ENCODE measurements at regions not wholly inside any gene's neighbourhood (a gene's known extent, or its start where the extent isn't known, plus 50 kb on each side); places are given as distances from the start of the nearest gene placed in this dataset.

GRCh38 chrX:4876268-4876667, 1162.8 kb upstream of the PRKX start:
- no peak for DNase-seq (ENCODE audit: low spot score)

GRCh38 chrX:4851534-4851933, 1138.1 kb upstream of the PRKX start:
- no peak for DNase-seq (ENCODE audit: low spot score)

- no peak for DNase-seq (ENCODE audit: low spot score)
Measured at GRCh38 chrX:4850312-4850711, 1136.9 kb upstream of the PRKX start.

DNA sequence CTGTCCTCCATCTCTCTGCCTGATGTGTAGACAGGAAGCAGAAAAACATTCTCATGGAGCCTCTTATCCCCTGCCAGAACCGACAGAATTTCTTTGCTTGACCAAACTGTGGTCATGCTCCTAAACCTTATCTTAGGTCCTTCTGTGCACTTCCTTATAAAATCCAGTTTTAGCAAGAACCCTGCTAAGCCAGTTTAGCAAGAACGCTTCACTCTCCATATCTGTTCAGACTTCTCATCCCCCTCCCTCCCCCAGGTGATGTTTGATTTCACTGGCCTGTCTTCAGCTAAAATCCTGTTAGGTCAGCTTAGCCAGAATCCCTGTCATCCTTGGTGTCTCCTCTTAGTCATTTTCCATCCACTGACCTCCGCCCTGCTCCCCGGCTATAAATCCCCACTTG, 1130.9 kb upstream of the PRKX start:
- no peak for DNase-seq (ENCODE audit: low spot score)

- no peak for DNase-seq (ENCODE audit: low spot score)
Measured at GRCh38 chrX:4841216-4841745, 1127.8 kb upstream of the PRKX start.

GRCh38 chrX:4831574-4831973, 1118.1 kb upstream of the PRKX start:
- no peak for DNase-seq (ENCODE audit: low spot score)

GRCh38 chrX:4830880-4831557, 1117.6 kb upstream of the PRKX start:
- DNase-seq (ENCODE audit: low spot score): no peak

- DNase-seq (ENCODE audit: low spot score): no peak
Measured at GRCh38 chrX:4825550-4825949, 1112.1 kb upstream of the PRKX start.

GRCh38 chrX:4809571-4809970, 1096.1 kb upstream of the PRKX start:
- no peak for DNase-seq (ENCODE audit: low spot score)

- DNase-seq (ENCODE audit: low spot score): no peak
Measured at GRCh38 chrX:4805502-4805901, 1092.1 kb upstream of the PRKX start.

DNA sequence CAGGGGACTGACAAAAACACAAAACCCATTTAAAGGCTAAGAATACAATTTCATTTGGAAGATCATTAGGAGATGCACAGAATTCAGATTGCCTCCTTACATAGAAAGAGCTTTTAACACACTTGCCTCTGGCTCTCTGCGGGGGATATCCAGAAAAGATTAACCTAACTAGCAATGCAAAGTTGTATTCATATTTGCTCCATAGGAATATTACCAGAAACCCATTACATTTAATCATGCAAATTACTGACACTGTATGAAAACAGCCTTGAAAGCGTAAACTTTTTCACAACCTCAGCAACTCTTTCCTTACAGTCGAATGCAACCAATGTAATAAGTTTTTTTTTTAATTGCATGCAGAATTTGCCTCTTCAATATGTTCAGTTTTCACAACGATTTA, 1087.3 kb upstream of the PRKX start:
- no peak for DNase-seq (ENCODE audit: low spot score)

DNA sequence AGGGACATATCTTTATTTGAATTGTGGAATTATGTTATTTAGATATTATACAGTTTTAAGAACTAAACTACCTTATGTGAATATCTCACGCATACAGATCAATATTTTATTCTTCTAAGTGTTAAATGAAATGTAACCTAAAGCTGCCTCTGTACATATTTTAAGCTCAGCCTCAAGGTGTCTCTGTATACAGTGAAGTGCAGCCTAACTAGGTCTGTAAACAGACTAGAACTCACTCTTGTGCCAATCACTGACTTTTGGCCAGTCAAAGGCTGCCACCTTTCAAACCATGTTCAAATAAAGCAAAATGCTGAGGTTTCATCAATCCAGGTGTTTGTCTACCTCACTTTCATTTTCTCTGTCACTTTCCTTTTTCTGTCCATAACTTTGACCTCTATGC, 1074.5 kb upstream of the PRKX start:
- DNase-seq (ENCODE audit: low spot score): no peak

- no peak for DNase-seq (ENCODE audit: low spot score)
Measured at GRCh38 chrX:4764888-4765287, 1051.4 kb upstream of the PRKX start.

GRCh38 chrX:4762196-4762595, 1048.7 kb upstream of the PRKX start:
- no peak for DNase-seq (ENCODE audit: low spot score)

GRCh38 chrX:4754878-4755604, 1041.6 kb upstream of the PRKX start:
- no peak for DNase-seq (ENCODE audit: low spot score)

- no peak for DNase-seq (ENCODE audit: low spot score)
Measured at GRCh38 chrX:4741024-4741423, 1027.6 kb upstream of the PRKX start.

- DNase-seq (ENCODE audit: low spot score): no peak
Measured at GRCh38 chrX:4735299-4735698, 1021.9 kb upstream of the PRKX start.

GRCh38 chrX:4710618-4711433, 997.4 kb upstream of the PRKX start:
- no peak for DNase-seq (ENCODE audit: low spot score)

- DNase-seq (ENCODE audit: low spot score): no peak
Measured at GRCh38 chrX:4708970-4709760, 995.7 kb upstream of the PRKX start.

DNA sequence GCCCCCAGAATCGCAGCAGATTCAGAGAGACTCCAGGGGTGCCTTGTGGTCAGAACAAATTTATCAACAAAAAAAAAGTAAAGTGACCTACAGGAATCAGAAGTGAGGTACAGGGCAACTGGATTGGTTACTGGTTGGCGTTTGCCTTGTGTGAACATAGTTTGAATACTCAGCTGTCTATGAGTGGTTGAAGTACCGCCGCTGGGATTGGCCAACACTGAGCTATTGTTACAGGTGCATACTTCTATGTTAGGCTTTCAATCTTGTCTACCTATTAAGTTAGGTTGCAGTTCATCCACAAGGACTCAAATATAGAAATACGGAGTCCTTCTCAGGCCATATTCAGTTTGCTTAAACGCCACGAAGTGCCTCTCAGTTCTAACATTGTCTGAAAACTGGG, 993.5 kb upstream of the PRKX start:
- DNase-seq (ENCODE audit: low spot score): no peak

DNA sequence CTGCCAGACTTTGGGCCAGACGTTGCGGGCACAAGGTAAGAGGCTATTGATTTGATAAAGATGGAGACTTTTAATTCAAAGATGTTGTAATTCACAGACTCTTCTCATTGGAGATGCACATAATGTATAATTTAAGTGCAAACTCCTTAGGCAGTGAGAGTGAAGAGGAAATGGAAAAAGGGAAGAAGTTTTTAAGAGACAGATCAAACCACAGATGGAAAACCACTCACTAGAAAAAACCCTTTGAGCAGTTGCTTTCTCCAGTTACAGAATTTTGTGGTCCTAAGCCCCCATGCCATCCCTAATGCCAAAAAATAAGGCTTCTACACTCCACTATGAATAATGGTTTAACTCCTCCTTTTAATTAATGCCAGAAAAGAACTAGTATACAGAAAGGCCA, 977.1 kb upstream of the PRKX start:
- no peak for DNase-seq (ENCODE audit: low spot score)

- no peak for DNase-seq (ENCODE audit: low spot score)
Measured at GRCh38 chrX:4682636-4683035, 969.2 kb upstream of the PRKX start.
